ENCODE measurements at regions not wholly inside any gene's neighbourhood (a gene's known extent, or its start where the extent isn't known, plus 50 kb on each side); places are given as distances from the start of the nearest gene placed in this dataset.

DNA sequence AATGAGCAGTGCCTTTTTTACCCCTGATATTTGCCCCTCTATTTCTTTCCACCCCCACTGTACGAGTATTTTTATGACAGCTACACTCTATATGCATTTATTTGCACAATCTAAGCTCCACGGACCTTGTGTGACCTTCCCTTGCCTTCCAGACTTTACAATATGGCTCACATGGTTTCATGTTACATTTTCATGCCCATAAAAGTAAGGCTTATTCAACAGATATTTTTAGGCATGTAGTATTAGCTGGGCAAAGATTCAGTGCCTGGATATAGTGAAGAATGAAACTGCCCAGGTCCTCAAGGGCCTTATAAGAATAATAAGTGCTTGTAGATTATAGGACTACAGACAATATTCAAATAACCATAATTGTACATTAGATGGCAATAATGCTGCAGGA, 481.9 kb upstream of the CNTN4 start:
- no peak overlapping the region for H3K27ac ChIP-seq (ENCODE audit: low read depth in 2 of 2, low read length in 2 of 2)
- DNase-seq (peak in 1 of 5 donors; percentile 11), FAIRE-seq (no peak)
- H3K4me1 ChIP-seq (ENCODE audit: control insufficient read depth in 2 of 3, insufficient read depth in 2 of 3, low read depth in 1 of 3, low read length in 3 of 3) = no peaks in the 10 kb centered on the region
- intact Hi-C loops (cut with DNase I) = no loop called here
- TF ChIP-seq, protein P1, sequence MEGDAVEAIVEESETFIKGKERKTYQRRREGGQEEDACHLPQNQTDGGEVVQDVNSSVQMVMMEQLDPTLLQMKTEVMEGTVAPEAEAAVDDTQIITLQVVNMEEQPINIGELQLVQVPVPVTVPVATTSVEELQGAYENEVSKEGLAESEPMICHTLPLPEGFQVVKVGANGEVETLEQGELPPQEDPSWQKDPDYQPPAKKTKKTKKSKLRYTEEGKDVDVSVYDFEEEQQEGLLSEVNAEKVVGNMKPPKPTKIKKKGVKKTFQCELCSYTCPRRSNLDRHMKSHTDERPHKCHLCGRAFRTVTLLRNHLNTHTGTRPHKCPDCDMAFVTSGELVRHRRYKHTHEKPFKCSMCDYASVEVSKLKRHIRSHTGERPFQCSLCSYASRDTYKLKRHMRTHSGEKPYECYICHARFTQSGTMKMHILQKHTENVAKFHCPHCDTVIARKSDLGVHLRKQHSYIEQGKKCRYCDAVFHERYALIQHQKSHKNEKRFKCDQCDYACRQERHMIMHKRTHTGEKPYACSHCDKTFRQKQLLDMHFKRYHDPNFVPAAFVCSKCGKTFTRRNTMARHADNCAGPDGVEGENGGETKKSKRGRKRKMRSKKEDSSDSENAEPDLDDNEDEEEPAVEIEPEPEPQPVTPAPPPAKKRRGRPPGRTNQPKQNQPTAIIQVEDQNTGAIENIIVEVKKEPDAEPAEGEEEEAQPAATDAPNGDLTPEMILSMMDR (IDR thresholded peaks at IDR 0.05; ENCODE audit: borderline replicate concordance, extremely low read depth, insufficient read depth) = no peak
- H3K4me3 ChIP-seq (ENCODE audit: low read length in 3 of 3) = no peak overlapping the region
- no peaks in the 10 kb centered on the region for H3K36me3 ChIP-seq (ENCODE audit: control insufficient read depth in 2 of 3, insufficient read depth in 3 of 3, low read length in 3 of 3)
- H3K9ac ChIP-seq (ENCODE audit: low read length in 3 of 3) = no peak overlapping the region
- no peaks in the 10 kb centered on the region for H3K9me3 ChIP-seq (ENCODE audit: control insufficient read depth in 2 of 3, insufficient read depth in 1 of 3, low read length in 3 of 3)
- no peaks in the 10 kb centered on the region for H3K27me3 ChIP-seq (ENCODE audit: control insufficient read depth, insufficient read depth, low read length)

- TF ChIP-seq, protein P1 (IDR thresholded peaks at IDR 0.05; ENCODE audit: borderline replicate concordance, extremely low read depth, insufficient read depth) = no peak
- DNase-seq = no peak
- H3K4me3 ChIP-seq (ENCODE audit: low read length in 3 of 3) = no peak overlapping the region
- intact Hi-C loops (cut with DNase I) = no loop called here
- H3K27ac ChIP-seq (ENCODE audit: low read depth in 2 of 2, low read length in 2 of 2) = no peak overlapping the region
- H3K27me3 ChIP-seq (ENCODE audit: control insufficient read depth, insufficient read depth, low read length) = no peaks in the 10 kb centered on the region
- no peaks in the 10 kb centered on the region for H3K36me3 ChIP-seq (ENCODE audit: control insufficient read depth in 2 of 3, insufficient read depth in 3 of 3, low read length in 3 of 3)
- H3K9me3 ChIP-seq (ENCODE audit: control insufficient read depth in 2 of 3, insufficient read depth in 1 of 3, low read length in 3 of 3) = no peaks in the 10 kb centered on the region
- no peak for FAIRE-seq
- no peaks in the 10 kb centered on the region for H3K4me1 ChIP-seq (ENCODE audit: control insufficient read depth in 2 of 3, insufficient read depth in 2 of 3, low read depth in 1 of 3, low read length in 3 of 3)
- no peak overlapping the region for H3K9ac ChIP-seq (ENCODE audit: low read length in 3 of 3)
These were observed 474.8 kb upstream of the CNTN4 start for GRCh38 chr3:1623896-1624295.

- TF ChIP-seq, protein P1 (IDR thresholded peaks at IDR 0.05; ENCODE audit: borderline replicate concordance, extremely low read depth, insufficient read depth) = no peak
- intact Hi-C loops (cut with DNase I) = no loop called here
- no peak for DNase-seq
- Histone ChIP-seq H3K27me3 (ENCODE audit: control insufficient read depth, insufficient read depth, low read length) (no peaks in the 10 kb centered on the region), H3K4me1 (ENCODE audit: control insufficient read depth in 2 of 3, insufficient read depth in 2 of 3, low read depth in 1 of 3, low read length in 3 of 3) (no peaks in the 10 kb centered on the region), H3K36me3 (ENCODE audit: control insufficient read depth in 2 of 3, insufficient read depth in 3 of 3, low read length in 3 of 3) (no peaks in the 10 kb centered on the region), H3K9ac (ENCODE audit: low read length in 3 of 3) (no peak overlapping the region), H3K9me3 (ENCODE audit: control insufficient read depth in 2 of 3, insufficient read depth in 1 of 3, low read length in 3 of 3) (no peaks in the 10 kb centered on the region), H3K27ac (ENCODE audit: low read depth in 2 of 2, low read length in 2 of 2) (no peak overlapping the region), H3K4me3 (ENCODE audit: low read length in 3 of 3) (no peak overlapping the region)
- FAIRE-seq = no peak
These were observed 466.5 kb upstream of the CNTN4 start for GRCh38 chr3:1632128-1632527.

DNA sequence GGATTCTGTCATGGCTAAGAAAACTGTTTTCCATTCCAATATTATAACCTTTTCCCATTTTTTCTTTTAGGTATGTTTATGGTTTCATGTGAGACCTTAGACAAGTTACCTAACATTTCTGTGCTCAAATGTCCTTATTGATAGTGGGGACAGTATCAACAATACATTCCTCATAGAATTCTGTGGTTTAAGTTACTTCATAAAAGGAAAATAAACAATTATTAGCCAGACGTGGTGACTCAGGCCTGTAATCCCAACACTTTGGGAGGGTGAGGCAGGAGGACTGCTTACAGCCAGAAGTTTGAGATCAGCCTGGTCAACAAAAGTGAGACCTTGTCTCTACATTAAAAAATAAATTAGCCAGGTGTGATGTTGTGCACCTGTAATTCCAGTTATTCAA, 436.8 kb upstream of the CNTN4 start:
- DNase-seq (no peak), FAIRE-seq (no peak)
- Histone ChIP-seq H3K27ac (ENCODE audit: low read depth in 2 of 2, low read length in 2 of 2) (no peak overlapping the region), H3K4me3 (ENCODE audit: low read length in 3 of 3) (no peak overlapping the region), H3K4me1 (ENCODE audit: control insufficient read depth in 2 of 3, insufficient read depth in 2 of 3, low read depth in 1 of 3, low read length in 3 of 3) (no peaks in the 10 kb centered on the region), H3K9me3 (ENCODE audit: control insufficient read depth in 2 of 3, insufficient read depth in 1 of 3, low read length in 3 of 3) (no peaks in the 10 kb centered on the region), H3K36me3 (ENCODE audit: control insufficient read depth in 2 of 3, insufficient read depth in 3 of 3, low read length in 3 of 3) (no peaks in the 10 kb centered on the region), H3K9ac (ENCODE audit: low read length in 3 of 3) (no peak overlapping the region), H3K27me3 (ENCODE audit: control insufficient read depth, insufficient read depth, low read length) (no peaks in the 10 kb centered on the region)
- intact Hi-C loops (cut with DNase I) = no loop called here
- TF ChIP-seq, protein P1 (IDR thresholded peaks at IDR 0.05; ENCODE audit: borderline replicate concordance, extremely low read depth, insufficient read depth) = no peak

All from kidney (tissue), 13 donors.